ENCODE measurements at regions not wholly inside any gene's neighbourhood (a gene's known extent, or its start where the extent isn't known, plus 50 kb on each side); places are given as distances from the start of the nearest gene placed in this dataset.

DNA sequence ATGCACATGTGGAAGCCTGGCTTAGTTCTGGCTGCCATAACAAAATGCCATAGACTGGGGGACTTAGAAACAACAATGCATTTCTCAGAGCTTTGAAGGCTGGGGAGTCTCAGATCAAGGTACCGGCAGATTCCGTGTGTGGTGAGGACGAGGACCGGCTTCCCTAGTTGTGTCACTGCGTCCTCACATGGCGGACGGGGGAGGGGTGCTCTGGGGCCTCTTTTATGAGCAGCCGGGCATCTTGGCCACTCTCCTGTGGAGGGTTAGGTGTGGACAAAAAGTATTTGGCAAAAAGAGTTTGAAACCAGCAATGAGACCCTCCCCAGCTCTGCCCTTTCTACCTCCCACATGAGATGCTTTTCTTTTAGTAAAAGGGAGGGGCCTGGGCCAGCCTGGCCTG lies 118.5 kb upstream of the LPCAT1 start:
- DNase-seq (ENCODE audit: low read depth in 1 of 2, low spot score in 1 of 2), result no peak
- no peak overlapping the region for H3K27ac ChIP-seq
- no peaks in the 10 kb centered on the region for H3K36me3 ChIP-seq
- H3K4me1 ChIP-seq (ENCODE audit: low read depth), result no peaks in the 10 kb centered on the region
- H3K4me3 ChIP-seq, result no peak overlapping the region
- TF ChIP-seq, protein P1, sequence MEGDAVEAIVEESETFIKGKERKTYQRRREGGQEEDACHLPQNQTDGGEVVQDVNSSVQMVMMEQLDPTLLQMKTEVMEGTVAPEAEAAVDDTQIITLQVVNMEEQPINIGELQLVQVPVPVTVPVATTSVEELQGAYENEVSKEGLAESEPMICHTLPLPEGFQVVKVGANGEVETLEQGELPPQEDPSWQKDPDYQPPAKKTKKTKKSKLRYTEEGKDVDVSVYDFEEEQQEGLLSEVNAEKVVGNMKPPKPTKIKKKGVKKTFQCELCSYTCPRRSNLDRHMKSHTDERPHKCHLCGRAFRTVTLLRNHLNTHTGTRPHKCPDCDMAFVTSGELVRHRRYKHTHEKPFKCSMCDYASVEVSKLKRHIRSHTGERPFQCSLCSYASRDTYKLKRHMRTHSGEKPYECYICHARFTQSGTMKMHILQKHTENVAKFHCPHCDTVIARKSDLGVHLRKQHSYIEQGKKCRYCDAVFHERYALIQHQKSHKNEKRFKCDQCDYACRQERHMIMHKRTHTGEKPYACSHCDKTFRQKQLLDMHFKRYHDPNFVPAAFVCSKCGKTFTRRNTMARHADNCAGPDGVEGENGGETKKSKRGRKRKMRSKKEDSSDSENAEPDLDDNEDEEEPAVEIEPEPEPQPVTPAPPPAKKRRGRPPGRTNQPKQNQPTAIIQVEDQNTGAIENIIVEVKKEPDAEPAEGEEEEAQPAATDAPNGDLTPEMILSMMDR (IDR thresholded peaks at IDR 0.05; ENCODE audit: low read depth, low read length), result no peak
- H3K27me3 ChIP-seq, result peaks cover 33% of the 10 kb centered on the region
- no peaks in the 10 kb centered on the region for H3K9me3 ChIP-seq (ENCODE audit: low read depth)

DNA sequence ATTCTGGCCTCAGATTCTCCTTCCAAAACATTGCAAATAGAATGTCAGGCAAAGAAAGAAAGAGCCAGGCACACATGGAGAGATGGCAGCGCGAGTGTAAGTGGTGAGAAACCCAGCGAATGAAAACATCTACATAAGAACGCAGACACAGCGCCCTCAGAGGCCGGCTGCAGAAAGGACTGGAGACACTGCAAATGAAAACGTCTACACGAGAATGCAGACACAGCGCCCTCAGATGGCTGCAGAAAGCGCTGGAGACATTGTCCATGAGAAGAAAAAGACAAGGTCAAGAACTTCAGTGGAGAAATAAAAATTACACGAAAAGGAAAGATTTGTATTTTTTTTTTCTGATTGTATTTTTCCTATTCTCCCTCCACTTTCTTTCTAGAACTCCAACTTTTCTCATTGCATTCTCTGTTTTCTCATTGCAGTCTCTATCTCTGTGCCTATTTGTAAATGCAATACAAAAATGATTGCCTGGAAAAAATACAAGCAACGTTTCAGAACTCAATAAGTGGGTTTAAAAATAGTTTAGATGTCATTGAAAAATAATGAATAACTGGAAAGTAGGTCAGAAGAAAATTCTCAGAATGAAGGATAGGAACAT lies 117.9 kb upstream of the LPCAT1 start:
- no peaks in the 10 kb centered on the region for H3K36me3 ChIP-seq
- H3K9me3 ChIP-seq (ENCODE audit: low read depth), result no peaks in the 10 kb centered on the region
- H3K27me3 ChIP-seq, result peaks cover 33% of the 10 kb centered on the region
- H3K4me1 ChIP-seq (ENCODE audit: low read depth), result no peaks in the 10 kb centered on the region
- peak; percentile 91 to 95 for DNase-seq (ENCODE audit: low read depth in 1 of 2, low spot score in 1 of 2)
- no peak overlapping the region for H3K4me3 ChIP-seq
- H3K27ac ChIP-seq, result no peak overlapping the region
- TF ChIP-seq, protein P1 (IDR thresholded peaks at IDR 0.05; ENCODE audit: low read depth, low read length), result peak; percentile 99

GRCh38 chr5:1641041-1641440 lies 117.3 kb upstream of the LPCAT1 start:
- peaks cover 33% of the 10 kb centered on the region for H3K27me3 ChIP-seq
- no peak overlapping the region for H3K4me3 ChIP-seq
- DNase-seq (ENCODE audit: low read depth in 1 of 2, low spot score in 1 of 2), result no peak
- TF ChIP-seq, protein P1 (IDR thresholded peaks at IDR 0.05; ENCODE audit: low read depth, low read length), result no peak
- H3K9me3 ChIP-seq (ENCODE audit: low read depth), result no peaks in the 10 kb centered on the region
- H3K27ac ChIP-seq, result no peak overlapping the region
- H3K36me3 ChIP-seq, result no peaks in the 10 kb centered on the region
- H3K4me1 ChIP-seq (ENCODE audit: low read depth), result no peaks in the 10 kb centered on the region

DNA sequence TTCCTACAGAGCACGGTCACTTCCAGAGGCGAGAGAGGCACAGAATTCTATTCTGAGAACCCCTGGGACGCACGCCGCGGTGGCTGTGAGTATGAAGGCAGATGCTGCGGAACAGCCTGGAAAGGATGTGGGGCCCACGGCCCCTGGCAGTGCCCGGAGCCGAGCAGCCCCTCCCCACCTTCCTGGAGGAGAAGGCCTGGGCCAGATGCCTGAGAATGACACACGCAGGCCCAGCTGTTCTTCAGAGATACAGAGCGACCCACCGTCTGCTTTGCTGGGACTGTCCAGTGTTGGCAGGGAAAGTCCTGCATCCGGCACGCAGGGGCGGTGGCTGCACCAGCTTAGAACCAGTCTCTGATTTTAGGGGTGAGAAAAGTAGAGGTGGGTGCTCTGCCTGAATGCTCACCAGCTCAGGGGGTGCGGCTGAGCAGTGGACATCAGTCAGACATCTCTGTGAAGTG lies 116.7 kb upstream of the LPCAT1 start:
- Histone ChIP-seq H3K4me1 (ENCODE audit: low read depth) (no peaks in the 10 kb centered on the region), H3K36me3 (no peaks in the 10 kb centered on the region), H3K4me3 (no peak overlapping the region), H3K27me3 (peaks cover 30% of the 10 kb centered on the region), H3K27ac (no peak overlapping the region), H3K9me3 (ENCODE audit: low read depth) (no peaks in the 10 kb centered on the region)
- TF ChIP-seq, protein P1 (IDR thresholded peaks at IDR 0.05; ENCODE audit: low read depth, low read length), result no peak
- DNase-seq (ENCODE audit: low read depth in 1 of 2, low spot score in 1 of 2), result no peak

GRCh38 chr5:1639757-1640156 lies 116.0 kb upstream of the LPCAT1 start:
- Histone ChIP-seq H3K9me3 (ENCODE audit: low read depth) (no peaks in the 10 kb centered on the region), H3K27ac (no peak overlapping the region), H3K4me1 (ENCODE audit: low read depth) (no peaks in the 10 kb centered on the region), H3K36me3 (no peaks in the 10 kb centered on the region), H3K4me3 (no peak overlapping the region), H3K27me3 (peaks cover 26% of the 10 kb centered on the region)
- no peak for DNase-seq (ENCODE audit: low read depth in 1 of 2, low spot score in 1 of 2)
- TF ChIP-seq, protein P1 (IDR thresholded peaks at IDR 0.05; ENCODE audit: low read depth, low read length), result no peak

Data from cardiac muscle cell (in vitro differentiated cells and primary cell).